Mesendoderm (in vitro differentiated cells): ENCODE measurements at regions not wholly inside any gene's neighbourhood (a gene's known extent, or its start where the extent isn't known, plus 50 kb on each side); places are given as distances from the start of the nearest gene placed in this dataset.

Experiments
- DNase-seq: peaks from one replicate; pipeline ENCODE4 v3.0.0; 2013
- H2AK5ac ChIP-seq: 2 replicates; pipeline ENCODE4 v1.6.1; 2013; ENCODE audit warnings: low read length, inconsistent platforms
- H2BK120ac ChIP-seq: 2 replicates; pipeline ENCODE4 v1.6.1; 2013; ENCODE audit warnings: low read depth, mild to moderate bottlenecking, low read length, moderate library complexity, mixed read lengths
- H2BK15ac ChIP-seq: replicated peaks from 2 replicates; pipeline ENCODE4 v1.6.1; 2013; ENCODE audit warnings: low read depth, mild to moderate bottlenecking, moderate library complexity
- H2BK5ac ChIP-seq: 2 replicates; pipeline ENCODE4 v1.6.1; 2013; ENCODE audit warnings: low read length, inconsistent platforms
- H3K18ac ChIP-seq: 2 replicates; pipeline ENCODE4 v1.6.1; 2013; ENCODE audit warnings: mild to moderate bottlenecking, low read length, mixed read lengths
- H3K23ac ChIP-seq: one replicate; pipeline ENCODE4 v1.6.1; 2013; ENCODE audit warnings: low read length
- H3K27ac ChIP-seq: 2 replicates; pipeline ENCODE4 v1.5.1; 2013; ENCODE audit warnings: low read depth, mild to moderate bottlenecking, inconsistent platforms, low read length, moderate library complexity
- H3K27me3 ChIP-seq: 2 replicates; pipeline ENCODE4 v1.6.1; 2013; ENCODE audit warnings: low read length, control low read depth, mild to moderate bottlenecking, inconsistent platforms; ENCODE audit not compliant: insufficient read depth, poor library complexity
- H3K36me3 ChIP-seq: 2 replicates; pipeline ENCODE4 v1.6.1; 2013; ENCODE audit warnings: low read length, inconsistent platforms; ENCODE audit not compliant: control insufficient read depth, insufficient read depth
- H3K4ac ChIP-seq: one replicate; pipeline ENCODE4 v1.6.1; 2013; ENCODE audit warnings: low read depth, mild to moderate bottlenecking, low read length, moderate library complexity
- H3K4me1 ChIP-seq: 2 replicates; pipeline ENCODE4 v1.6.1; 2013; ENCODE audit warnings: low read depth, low read length, inconsistent platforms; ENCODE audit not compliant: control insufficient read depth
- H3K4me2 ChIP-seq: 2 replicates; pipeline ENCODE4 v1.6.1; 2013; ENCODE audit warnings: low read length
- H3K4me3 ChIP-seq: 2 replicates; pipeline ENCODE4 v1.5.1; 2013; ENCODE audit warnings: mild to moderate bottlenecking, low read length
- H3K56ac ChIP-seq: one replicate; pipeline ENCODE4 v1.6.1; 2013; ENCODE audit warnings: low read length
- H3K79me1 ChIP-seq: 2 replicates; pipeline ENCODE4 v1.6.1; 2013; ENCODE audit warnings: low read length, inconsistent platforms
- H3K79me2 ChIP-seq: 2 replicates; pipeline ENCODE4 v1.6.1; 2013; ENCODE audit warnings: mild to moderate bottlenecking, low read length; ENCODE audit not compliant: control insufficient read depth, insufficient read depth
- H3K9ac ChIP-seq: 2 replicates; pipeline ENCODE4 v1.6.1; 2013; ENCODE audit warnings: low read length, inconsistent platforms
- H4K5ac ChIP-seq: one replicate; pipeline ENCODE4 v1.6.1; 2013; ENCODE audit warnings: low read length
- H4K8ac ChIP-seq: one replicate; pipeline ENCODE4 v1.6.1; 2013; ENCODE audit warnings: low read depth, mild to moderate bottlenecking, control low read depth, low read length, moderate library complexity
- WGBS: extraction: QIAGEN DNeasy Blood & Tissue Kit; methylation state at CpG from one replicate; pipeline ENCODE4 v1.1.7; 2013; ENCODE audit warnings: low lambda C conversion rate, missing lambda C conversion rate; ENCODE audit not compliant: insufficient coverage; ENCODE audit errors: extremely low coverage; 5-methylcytosine and 5-hydroxymethylcytosine counted together

DNA sequence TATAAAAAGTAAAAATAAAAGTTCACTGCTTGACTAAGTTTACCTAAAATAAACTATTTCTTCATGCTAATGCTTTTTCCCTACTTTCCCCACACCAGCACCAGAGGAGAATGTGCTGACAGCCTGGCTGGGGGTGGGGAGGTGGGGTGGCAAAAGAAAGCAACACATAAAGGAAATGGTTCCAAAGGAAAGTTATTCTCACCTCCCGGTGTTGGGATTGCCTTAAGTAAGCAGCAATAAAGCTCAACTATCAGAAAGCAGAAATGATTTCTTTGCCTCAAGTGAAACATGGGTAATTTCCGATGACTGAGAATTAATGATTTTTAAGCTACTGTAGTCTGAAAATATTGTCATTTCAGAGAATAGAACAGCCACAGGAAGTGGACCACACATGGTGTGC, 84.5 kb upstream of the DKK2 start:
- Histone ChIP-seq H2BK15ac (peak overlapping the region; percentile 74), H4K5ac (no peak overlapping the region), H3K27ac (no peak overlapping the region), H2BK5ac (no peak overlapping the region), H3K9ac (no peak overlapping the region), H3K4me2 (no peak overlapping the region), H3K18ac (no peak overlapping the region), H3K4ac (no peak overlapping the region), H3K79me1 (no peaks in the 10 kb centered on the region), H3K27me3 (no peaks in the 10 kb centered on the region), H3K56ac (no peak overlapping the region), H3K79me2 (no peaks in the 10 kb centered on the region), H3K4me1 (no peaks in the 10 kb centered on the region), H3K4me3 (no peak overlapping the region), H2BK120ac (no peak overlapping the region), H2AK5ac (no peak overlapping the region), H3K36me3 (no peaks in the 10 kb centered on the region), H4K8ac (no peak overlapping the region), H3K23ac (no peak overlapping the region)
- no CpG with 5 or more reads among the region's 2 CpGs for WGBS
- DNase-seq: peak; percentile 56

DNA sequence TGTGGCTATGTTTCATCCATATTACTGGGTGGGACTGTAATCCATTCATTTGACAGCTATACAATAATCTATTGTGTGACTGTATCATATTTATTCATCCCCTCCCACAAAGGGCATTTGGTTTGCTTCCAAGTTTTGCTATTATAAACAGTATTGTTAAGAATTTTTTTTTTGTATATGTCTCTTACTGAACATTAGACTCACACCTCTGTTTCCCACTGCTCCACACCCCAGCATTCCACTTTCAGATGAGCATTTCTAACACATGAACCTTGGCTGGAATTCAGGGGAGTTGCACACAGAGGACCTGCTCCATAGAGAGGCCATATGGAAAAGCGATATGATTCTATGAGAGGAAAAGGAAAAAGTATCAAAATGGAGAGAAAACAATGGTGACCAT, 81.6 kb upstream of the DKK2 start:
- Histone ChIP-seq H4K8ac (no peak overlapping the region), H2BK120ac (no peak overlapping the region)

DNA sequence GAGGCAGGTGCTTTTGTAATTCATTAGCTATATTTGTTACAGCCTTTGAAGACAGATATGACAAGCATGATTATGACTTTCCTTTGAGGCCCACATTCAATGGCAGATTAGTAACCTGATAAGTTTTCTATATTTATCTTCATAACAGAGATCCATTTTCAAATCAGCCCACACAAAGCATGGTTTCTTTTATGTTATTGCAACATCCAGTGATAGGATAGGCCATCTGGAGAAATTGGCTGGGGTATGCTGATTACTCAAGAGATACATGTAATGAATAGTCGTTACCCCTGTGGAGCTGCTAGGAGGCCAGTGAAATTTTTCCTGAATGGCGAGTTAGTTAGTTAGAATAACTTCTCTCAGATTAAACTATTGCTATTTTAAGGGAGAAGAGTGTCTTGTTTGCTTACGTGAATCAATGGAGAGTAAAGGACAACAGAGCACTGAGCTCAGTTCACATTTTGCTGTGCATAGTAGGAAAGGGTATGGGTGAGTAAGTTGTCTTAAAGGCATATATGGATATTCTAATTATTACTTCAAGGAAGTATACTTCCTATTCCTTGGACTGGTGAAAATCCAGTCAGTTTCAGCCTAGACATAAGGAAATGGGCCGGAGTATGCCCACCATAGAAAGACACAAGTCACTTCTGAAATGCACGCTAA, 79.2 kb upstream of the DKK2 start:
- H3K9ac ChIP-seq: no peak overlapping the region
- H3K4me3 ChIP-seq: no peak overlapping the region
- no peaks in the 10 kb centered on the region for H3K4me1 ChIP-seq
- no peaks in the 10 kb centered on the region for H3K27me3 ChIP-seq
- no peak overlapping the region for H2AK5ac ChIP-seq
- no peak overlapping the region for H3K4me2 ChIP-seq
- no peaks in the 10 kb centered on the region for H3K79me1 ChIP-seq
- H3K27ac ChIP-seq: no peak overlapping the region
- no peak overlapping the region for H4K5ac ChIP-seq
- no peak overlapping the region for H3K56ac ChIP-seq
- no peak overlapping the region for H3K18ac ChIP-seq
- no peaks in the 10 kb centered on the region for H3K79me2 ChIP-seq
- H2BK15ac ChIP-seq: no peak overlapping the region
- H4K8ac ChIP-seq: no peak overlapping the region
- WGBS: no CpG with 5 or more reads among the region's 5 CpGs
- H3K23ac ChIP-seq: no peak overlapping the region
- no peak overlapping the region for H2BK120ac ChIP-seq
- H3K36me3 ChIP-seq: no peaks in the 10 kb centered on the region
- H3K4ac ChIP-seq: no peak overlapping the region
- H2BK5ac ChIP-seq: no peak overlapping the region
- DNase-seq: peak; percentile 59

More for the DNA sequence above, 81.6 kb upstream of the DKK2 start:
- Histone ChIP-seq H3K4me3 (no peak overlapping the region), H3K9ac (no peak overlapping the region), H3K27me3 (no peaks in the 10 kb centered on the region), H3K36me3 (no peaks in the 10 kb centered on the region), H4K5ac (no peak overlapping the region), H3K4ac (no peak overlapping the region), H2AK5ac (no peak overlapping the region), H2BK15ac (no peak overlapping the region), H3K27ac (no peak overlapping the region), H3K79me2 (no peaks in the 10 kb centered on the region), H3K18ac (no peak overlapping the region), H3K4me1 (no peaks in the 10 kb centered on the region), H3K56ac (no peak overlapping the region), H2BK5ac (no peak overlapping the region), H3K23ac (no peak overlapping the region), H3K79me1 (no peaks in the 10 kb centered on the region), H3K4me2 (no peak overlapping the region)
- DNase-seq: no peak
- WGBS: no CpG with 5 or more reads among the region's 1 CpG

DNA sequence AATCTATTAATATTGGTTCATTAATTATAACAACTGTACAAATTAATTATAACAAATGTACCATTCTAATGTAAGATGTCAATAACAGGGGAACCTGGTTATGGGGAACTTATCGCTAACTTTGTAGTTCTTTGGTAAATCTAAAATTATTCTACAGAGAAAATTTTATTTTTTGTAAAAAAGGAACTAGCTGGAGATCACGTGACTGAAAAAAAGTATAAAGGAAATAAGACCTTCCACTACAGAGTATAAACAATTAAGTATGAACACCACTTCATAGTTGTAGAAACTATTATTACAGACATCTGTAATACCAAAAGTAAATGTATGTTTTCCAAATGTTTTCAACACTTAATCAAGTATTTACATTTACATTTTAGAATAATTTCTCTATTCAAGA, 77.9 kb upstream of the DKK2 start:
- Histone ChIP-seq H3K18ac (no peak overlapping the region), H3K4me1 (no peaks in the 10 kb centered on the region), H3K4me2 (no peak overlapping the region), H4K8ac (no peak overlapping the region), H3K79me2 (no peaks in the 10 kb centered on the region), H3K4me3 (no peak overlapping the region), H3K36me3 (no peaks in the 10 kb centered on the region), H3K9ac (no peak overlapping the region), H2AK5ac (no peak overlapping the region), H3K27me3 (no peaks in the 10 kb centered on the region), H2BK15ac (no peak overlapping the region), H3K56ac (no peak overlapping the region), H3K27ac (no peak overlapping the region), H3K79me1 (no peaks in the 10 kb centered on the region), H3K4ac (no peak overlapping the region), H2BK120ac (no peak overlapping the region), H3K23ac (no peak overlapping the region), H4K5ac (no peak overlapping the region), H2BK5ac (no peak overlapping the region)
- DNase-seq: no peak
- WGBS: no CpG with 5 or more reads among the region's 2 CpGs

DNA sequence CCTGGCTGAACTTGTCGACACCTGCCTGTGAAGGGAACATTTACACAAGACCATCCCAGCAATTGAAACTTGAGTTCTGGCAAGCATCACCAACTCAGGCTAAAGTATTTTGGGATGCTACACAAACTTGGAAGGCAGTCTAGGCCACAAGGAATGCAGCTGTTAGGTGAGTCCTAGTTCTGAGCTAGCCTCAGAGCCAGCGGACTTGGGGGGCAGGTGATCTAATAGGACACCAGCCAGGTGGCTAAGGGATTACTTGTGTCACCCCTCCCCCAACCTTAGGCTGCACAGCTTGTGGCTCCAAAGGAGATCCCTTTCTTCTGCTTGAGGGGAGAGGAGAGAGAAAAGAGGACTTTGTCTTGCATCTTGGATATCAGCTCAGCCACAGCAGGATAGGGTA, 62.3 kb upstream of the DKK2 start:
- Histone ChIP-seq H3K23ac (no peak overlapping the region), H3K4me1 (no peaks in the 10 kb centered on the region), H2AK5ac (no peak overlapping the region), H3K9ac (no peak overlapping the region), H4K5ac (no peak overlapping the region), H3K4ac (no peak overlapping the region), H3K27ac (no peak overlapping the region), H3K4me2 (no peak overlapping the region), H3K18ac (no peak overlapping the region), H2BK15ac (no peak overlapping the region), H4K8ac (no peak overlapping the region), H2BK120ac (no peak overlapping the region), H3K56ac (no peak overlapping the region), H3K79me1 (no peaks in the 10 kb centered on the region), H3K27me3 (no peaks in the 10 kb centered on the region), H3K36me3 (no peaks in the 10 kb centered on the region), H2BK5ac (no peak overlapping the region), H3K79me2 (no peaks in the 10 kb centered on the region), H3K4me3 (no peak overlapping the region)
- WGBS: no CpG with 5 or more reads among the region's 2 CpGs
- DNase-seq: no peak

DNA sequence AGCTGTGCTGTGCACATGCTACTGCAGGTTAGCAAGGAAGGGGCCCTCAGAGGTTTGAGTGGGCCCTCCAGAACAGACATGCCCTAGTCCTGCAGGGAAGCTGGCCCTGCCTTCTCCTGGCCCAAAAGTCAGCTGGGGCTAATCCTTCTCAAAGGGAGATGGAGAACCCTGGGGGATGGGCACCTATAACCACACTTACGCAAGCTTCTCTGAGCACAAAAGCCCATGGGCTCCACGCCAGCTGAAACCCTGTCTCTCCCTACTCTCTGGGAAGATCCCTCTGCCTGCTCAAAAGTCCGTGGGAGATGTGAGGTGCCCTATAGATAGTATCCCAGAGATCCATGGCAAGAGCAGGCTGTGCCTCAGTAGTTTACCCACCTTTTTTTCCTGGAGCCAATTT, 58.9 kb upstream of the DKK2 start:
- Histone ChIP-seq H3K56ac (no peak overlapping the region), H3K36me3 (no peaks in the 10 kb centered on the region), H3K27ac (no peak overlapping the region), H2BK120ac (no peak overlapping the region), H4K8ac (no peak overlapping the region), H3K4me2 (no peak overlapping the region), H3K27me3 (no peaks in the 10 kb centered on the region), H2BK15ac (no peak overlapping the region), H3K4me3 (no peak overlapping the region), H3K4ac (no peak overlapping the region), H3K18ac (no peak overlapping the region), H3K4me1 (no peaks in the 10 kb centered on the region), H3K9ac (no peak overlapping the region), H2BK5ac (no peak overlapping the region), H4K5ac (no peak overlapping the region), H2AK5ac (no peak overlapping the region), H3K79me2 (no peaks in the 10 kb centered on the region), H3K23ac (no peak overlapping the region), H3K79me1 (no peaks in the 10 kb centered on the region)
- no peak for DNase-seq
- no CpG with 5 or more reads among the region's 3 CpGs for WGBS
